AG09319 (cell line): ENCODE measurements at regions not wholly inside any gene's neighbourhood (a gene's known extent, or its start where the extent isn't known, plus 50 kb on each side); places are given as distances from the start of the nearest gene placed in this dataset.

Source experiments
- DNase-seq: peaks from one replicate; pipeline ENCODE4 v3.0.0-alpha.2; 2010; ENCODE audit warnings: low read depth; ENCODE audit errors: extremely low read depth
- TF ChIP-seq, protein P1 (sequence below): IDR thresholded peaks from 2 replicates; pipeline ENCODE4 v1.5.1; 2011; ENCODE audit warnings: low read depth, mild to moderate bottlenecking, inconsistent platforms, low read length, moderate library complexity

DNA sequence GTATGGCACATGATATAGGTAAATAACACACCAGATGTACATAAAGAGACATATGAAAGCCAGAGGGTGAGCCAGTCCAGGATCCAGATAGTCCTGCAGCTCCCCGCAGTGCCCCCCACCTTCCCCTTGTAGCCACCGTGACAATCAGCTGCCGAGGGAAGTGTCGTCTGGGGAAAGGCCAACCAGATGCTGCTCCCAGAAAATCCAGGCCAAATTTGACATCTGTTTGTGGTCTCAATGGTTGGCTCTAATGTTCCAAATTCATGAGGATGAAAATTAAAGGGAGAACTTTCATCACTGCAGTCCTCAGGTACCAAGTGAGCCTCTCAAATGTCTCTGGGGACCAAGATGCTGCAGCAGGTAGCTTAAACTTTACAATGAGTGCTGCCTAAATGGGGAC lies 210.3 kb downstream of the PTEN start:
- TF ChIP-seq, protein P1, sequence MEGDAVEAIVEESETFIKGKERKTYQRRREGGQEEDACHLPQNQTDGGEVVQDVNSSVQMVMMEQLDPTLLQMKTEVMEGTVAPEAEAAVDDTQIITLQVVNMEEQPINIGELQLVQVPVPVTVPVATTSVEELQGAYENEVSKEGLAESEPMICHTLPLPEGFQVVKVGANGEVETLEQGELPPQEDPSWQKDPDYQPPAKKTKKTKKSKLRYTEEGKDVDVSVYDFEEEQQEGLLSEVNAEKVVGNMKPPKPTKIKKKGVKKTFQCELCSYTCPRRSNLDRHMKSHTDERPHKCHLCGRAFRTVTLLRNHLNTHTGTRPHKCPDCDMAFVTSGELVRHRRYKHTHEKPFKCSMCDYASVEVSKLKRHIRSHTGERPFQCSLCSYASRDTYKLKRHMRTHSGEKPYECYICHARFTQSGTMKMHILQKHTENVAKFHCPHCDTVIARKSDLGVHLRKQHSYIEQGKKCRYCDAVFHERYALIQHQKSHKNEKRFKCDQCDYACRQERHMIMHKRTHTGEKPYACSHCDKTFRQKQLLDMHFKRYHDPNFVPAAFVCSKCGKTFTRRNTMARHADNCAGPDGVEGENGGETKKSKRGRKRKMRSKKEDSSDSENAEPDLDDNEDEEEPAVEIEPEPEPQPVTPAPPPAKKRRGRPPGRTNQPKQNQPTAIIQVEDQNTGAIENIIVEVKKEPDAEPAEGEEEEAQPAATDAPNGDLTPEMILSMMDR, result no peak
- DNase-seq, result no peak

DNA sequence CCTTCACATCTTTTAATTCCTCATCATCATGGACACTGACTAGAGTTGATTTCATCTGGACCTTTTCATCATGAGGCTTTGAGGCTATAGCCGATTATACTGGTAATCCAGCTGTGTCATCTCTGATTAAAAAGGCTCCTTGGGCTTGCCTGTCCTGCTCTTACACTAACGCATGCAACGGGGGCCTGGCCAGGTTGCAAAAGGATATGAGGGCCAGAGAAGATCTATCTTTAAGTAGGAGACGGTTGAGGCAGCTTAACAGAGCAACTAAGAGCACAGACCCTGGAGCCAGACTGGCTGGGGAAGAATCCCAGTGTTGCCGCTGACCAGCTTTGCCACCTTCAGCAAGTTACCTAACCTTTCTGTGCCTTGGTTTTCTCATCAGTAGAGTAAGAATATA lies 211.5 kb downstream of the PTEN start:
- DNase-seq, result no peak
- TF ChIP-seq, protein P1, result no peak

GRCh38 chr10:88076027-88076880 lies 212.8 kb downstream of the PTEN start:
- TF ChIP-seq, protein P1, result no peak

GRCh38 chr10:88077977-88078376 lies 214.6 kb downstream of the PTEN start:
- TF ChIP-seq, protein P1, result no peak
- no peak for DNase-seq

More at GRCh38 chr10:88076027-88076880, 212.8 kb downstream of the PTEN start:
- no peak for DNase-seq

DNA sequence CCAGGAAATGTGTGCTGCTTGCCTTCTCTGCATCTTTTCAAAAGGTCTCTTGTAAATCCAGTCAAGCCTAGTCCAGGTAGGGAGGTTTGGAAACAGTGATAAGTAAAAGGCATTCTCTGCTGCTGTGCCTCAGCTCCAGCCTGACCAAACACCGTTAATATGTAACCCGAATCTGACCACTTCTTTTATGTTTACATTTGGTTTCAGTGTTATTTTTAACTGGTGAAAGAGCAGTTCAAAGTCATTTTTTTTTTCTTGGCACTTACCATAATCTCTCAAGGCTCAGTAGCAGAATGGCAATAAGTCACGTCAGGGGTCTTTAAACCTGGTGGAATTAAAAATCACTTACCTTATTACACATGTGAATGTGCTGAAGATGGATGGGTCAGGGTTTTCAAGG lies 216.8 kb downstream of the PTEN start:
- DNase-seq, result peak; percentile 24
- TF ChIP-seq, protein P1, result no peak

DNA sequence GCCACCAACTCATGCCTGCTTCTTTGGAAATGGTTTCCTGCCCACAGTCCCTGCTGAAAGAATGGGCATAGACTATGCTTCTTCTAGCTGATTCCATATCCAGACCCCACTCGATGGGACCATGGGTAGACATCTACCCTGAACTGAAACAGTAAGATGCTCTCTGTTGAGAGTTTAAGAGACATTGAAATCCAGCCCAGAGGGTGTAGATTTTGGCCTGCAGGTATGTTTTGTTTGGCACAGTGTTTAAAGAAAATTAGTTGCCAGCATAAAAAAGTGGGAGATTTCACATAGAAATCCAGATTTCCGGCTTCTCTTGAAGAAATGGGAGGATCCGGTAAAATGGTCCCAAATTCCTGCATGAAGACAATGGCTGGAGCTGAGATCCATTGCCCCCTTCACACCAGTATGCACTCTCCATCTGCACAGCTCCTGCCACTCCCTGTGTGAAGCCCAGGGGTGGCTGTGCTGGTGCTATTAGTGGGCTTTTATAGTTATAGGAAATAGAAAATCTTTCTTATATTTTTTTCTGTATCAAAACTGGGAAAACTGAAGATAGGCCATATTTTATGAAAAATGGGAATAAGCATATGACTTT lies 218.1 kb downstream of the PTEN start:
- TF ChIP-seq, protein P1, result no peak
- no peak for DNase-seq

DNA sequence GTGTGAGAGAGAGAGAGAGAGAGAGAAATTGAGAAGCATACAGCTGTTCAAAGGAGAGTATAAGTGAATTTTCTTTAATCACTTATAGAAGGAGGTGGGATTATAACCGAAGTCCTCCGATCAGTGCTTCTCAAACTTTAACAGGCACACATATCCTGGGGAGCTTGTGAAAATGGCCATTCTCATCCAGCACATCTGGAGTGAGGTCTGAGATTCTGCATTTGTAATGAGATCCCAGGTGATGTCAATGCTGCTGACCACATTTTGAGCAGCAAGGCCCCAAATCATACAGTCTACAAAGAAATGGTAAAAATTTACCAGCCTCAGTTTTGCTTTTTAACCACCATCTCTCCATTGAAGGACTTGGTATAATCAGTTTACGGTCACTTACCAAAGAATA lies 219.0 kb downstream of the PTEN start:
- TF ChIP-seq, protein P1, result no peak
- DNase-seq, result no peak
